Sigmoid colon (tissue), 4 donors: ENCODE measurements at regions not wholly inside any gene's neighbourhood (a gene's known extent, or its start where the extent isn't known, plus 50 kb on each side); places are given as distances from the start of the nearest gene placed in this dataset.

Experiments used
- CTCF ChIP-seq, 4 experiments: fragments of 450-650 bp in 3 of 4; fragments of 200-600 bp in 1 of 4; IDR thresholded peaks; one replicate each; pipeline ENCODE4 v1.5.1; 2016 to 2019; ENCODE audit warnings: antibody characterized with exemption in 4 of 4, mild to moderate bottlenecking in 3 of 4, moderate library complexity in 2 of 4
- POLR2A ChIP-seq, 2 donors: fragments of 450-650 bp; IDR thresholded peaks; one replicate each; pipeline ENCODE4 v1.6.1; 2016; ENCODE audit warnings: antibody characterized with exemption in 2 of 2, mild to moderate bottlenecking in 2 of 2, moderate library complexity in 2 of 2
- POLR2AphosphoS5 ChIP-seq, 4 donors: sonication (generic); formaldehyde crosslinking; IDR thresholded peaks; one replicate each; pipeline ENCODE4 v1.6.1; 2017; ENCODE audit warnings: antibody characterized with exemption in 4 of 4

- no peak for TF ChIP-seq CTCF (IDR thresholded peaks at IDR 0.05)
- no peak for TF ChIP-seq POLR2A (IDR thresholded peaks at IDR 0.05)
- TF ChIP-seq POLR2AphosphoS5 (IDR thresholded peaks at IDR 0.05), result no peak
These were observed 76.7 kb downstream of the C16orf95 start for GRCh38 chr16:87240211-87241136.
